ENCODE measurements at regions not wholly inside any gene's neighbourhood (a gene's known extent, or its start where the extent isn't known, plus 50 kb on each side); places are given as distances from the start of the nearest gene placed in this dataset.

- H3K9me3 ChIP-seq (ENCODE audit: low read length), result no peaks in the 10 kb centered on the region
- no peak overlapping the region for H2AFZ ChIP-seq (ENCODE audit: low read length)
- no peak overlapping the region for H3K4me3 ChIP-seq (ENCODE audit: low read depth, low read length, poor library complexity, severe bottlenecking)
- no peaks in the 10 kb centered on the region for H3K79me2 ChIP-seq (ENCODE audit: insufficient read depth, low read depth, low read length)
- no peak overlapping the region for H3K4me2 ChIP-seq (ENCODE audit: low read length)
- no peaks in the 10 kb centered on the region for H3K9me2 ChIP-seq (ENCODE audit: insufficient read depth, low read length)
- TF ChIP-seq CTCF (conservative IDR thresholded peaks at IDR 0.05; ENCODE audit: low read length) (no peak), EZH2phosphoT487 (IDR thresholded peaks at IDR 0.05; ENCODE audit: borderline replicate concordance, low read depth, low read length) (no peak)
- no peaks in the 10 kb centered on the region for H3K4me1 ChIP-seq (ENCODE audit: insufficient read depth, low read length, poor library complexity, severe bottlenecking)
- DNase-seq (ENCODE audit: low spot score), result no peak
- POLR2A ChIA-PET, result no interaction called here
- H3K36me3 ChIP-seq (ENCODE audit: insufficient read depth, low read length), result no peaks in the 10 kb centered on the region
- H3K27ac ChIP-seq (ENCODE audit: low read depth, low read length, poor library complexity, severe bottlenecking), result no peak overlapping the region
- intact Hi-C loops (cut with micrococcal nuclease; ENCODE audit: unreplicated experiment), result no loop called here
- H4K20me1 ChIP-seq (ENCODE audit: insufficient read depth, low read length), result no peaks in the 10 kb centered on the region
- CTCF ChIA-PET (ENCODE audit: unreplicated experiment), result no interaction called here
- no TSS peak for BruUV-seq (replicated peaks)
Measured at GRCh38 chr16:5903153-5903552, 805.6 kb upstream of the EEF2KMT start.

GRCh38 chr16:5900046-5900445, 802.5 kb upstream of the EEF2KMT start:
- DNase-seq (ENCODE audit: low spot score), result no peak
- Histone ChIP-seq H2AFZ (ENCODE audit: low read length) (no peak overlapping the region), H4K20me1 (ENCODE audit: insufficient read depth, low read length) (no peaks in the 10 kb centered on the region), H3K9me3 (ENCODE audit: low read length) (no peaks in the 10 kb centered on the region), H3K36me3 (ENCODE audit: insufficient read depth, low read length) (no peaks in the 10 kb centered on the region), H3K27ac (ENCODE audit: low read depth, low read length, poor library complexity, severe bottlenecking) (no peak overlapping the region), H3K79me2 (ENCODE audit: insufficient read depth, low read depth, low read length) (no peaks in the 10 kb centered on the region), H3K4me2 (ENCODE audit: low read length) (no peak overlapping the region), H3K4me3 (ENCODE audit: low read depth, low read length, poor library complexity, severe bottlenecking) (no peak overlapping the region), H3K4me1 (ENCODE audit: insufficient read depth, low read length, poor library complexity, severe bottlenecking) (no peaks in the 10 kb centered on the region), H3K9me2 (ENCODE audit: insufficient read depth, low read length) (no peaks in the 10 kb centered on the region)
- POLR2A ChIA-PET, result no interaction called here
- no peak for TF ChIP-seq EZH2phosphoT487 (IDR thresholded peaks at IDR 0.05; ENCODE audit: borderline replicate concordance, low read depth, low read length)
- TF ChIP-seq CTCF (conservative IDR thresholded peaks at IDR 0.05; ENCODE audit: low read length), result no peak
- no TSS peak for BruUV-seq (replicated peaks)
- CTCF ChIA-PET (ENCODE audit: unreplicated experiment), result no interaction called here
- intact Hi-C loops (cut with micrococcal nuclease; ENCODE audit: unreplicated experiment), result no loop called here

- BruUV-seq (replicated peaks), result no TSS peak
Measured at GRCh38 chr16:5895976-5896375, 798.4 kb upstream of the EEF2KMT start.

More at GRCh38 chr16:5895976-5896375, 798.4 kb upstream of the EEF2KMT start:
- no peak overlapping the region for H3K4me3 ChIP-seq (ENCODE audit: low read depth, low read length, poor library complexity, severe bottlenecking)
- CTCF ChIA-PET (ENCODE audit: unreplicated experiment), result no interaction called here
- H3K79me2 ChIP-seq (ENCODE audit: insufficient read depth, low read depth, low read length), result no peaks in the 10 kb centered on the region
- no peaks in the 10 kb centered on the region for H3K4me1 ChIP-seq (ENCODE audit: insufficient read depth, low read length, poor library complexity, severe bottlenecking)
- DNase-seq (ENCODE audit: low spot score), result no peak
- no peaks in the 10 kb centered on the region for H4K20me1 ChIP-seq (ENCODE audit: insufficient read depth, low read length)
- H3K4me2 ChIP-seq (ENCODE audit: low read length), result no peak overlapping the region
- no peaks in the 10 kb centered on the region for H3K36me3 ChIP-seq (ENCODE audit: insufficient read depth, low read length)
- POLR2A ChIA-PET, result no interaction called here
- no peak for TF ChIP-seq CTCF (conservative IDR thresholded peaks at IDR 0.05; ENCODE audit: low read length)
- TF ChIP-seq EZH2phosphoT487 (IDR thresholded peaks at IDR 0.05; ENCODE audit: borderline replicate concordance, low read depth, low read length), result no peak
- no peaks in the 10 kb centered on the region for H3K9me2 ChIP-seq (ENCODE audit: insufficient read depth, low read length)
- intact Hi-C loops (cut with micrococcal nuclease; ENCODE audit: unreplicated experiment), result no loop called here
- H3K27ac ChIP-seq (ENCODE audit: low read depth, low read length, poor library complexity, severe bottlenecking), result no peak overlapping the region
- H3K9me3 ChIP-seq (ENCODE audit: low read length), result no peaks in the 10 kb centered on the region
- no peak overlapping the region for H2AFZ ChIP-seq (ENCODE audit: low read length)
